ENCODE measurements at regions not wholly inside any gene's neighbourhood (a gene's known extent, or its start where the extent isn't known, plus 50 kb on each side); places are given as distances from the start of the nearest gene placed in this dataset.

DNA sequence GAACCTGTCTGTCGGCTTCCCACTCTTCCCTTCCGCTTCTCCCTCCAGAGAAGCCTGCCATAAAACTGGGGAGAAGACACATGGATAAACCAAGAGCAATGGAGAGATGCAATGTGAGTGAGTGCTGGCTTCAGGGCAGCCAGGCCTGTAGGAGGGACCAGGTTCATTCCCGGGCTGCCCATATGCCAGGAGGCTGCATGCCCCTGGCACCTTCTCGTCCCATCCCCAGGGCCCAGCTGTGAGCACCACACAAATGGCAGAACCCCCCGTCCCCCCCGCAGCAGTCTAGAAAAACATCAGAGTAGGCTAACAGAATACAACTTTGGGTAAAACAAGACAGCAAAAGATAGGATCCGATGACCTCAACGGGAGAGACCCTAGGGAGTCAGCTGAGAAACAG, 341.3 kb upstream of the SHH start:
- Histone ChIP-seq H3K36me3 (no peaks in the 10 kb centered on the region), H3K4me3 (no peak overlapping the region), H3K9me3 (no peaks in the 10 kb centered on the region), H3K4me1 (no peaks in the 10 kb centered on the region), H3K27me3 (ENCODE audit: low read depth) (no peaks in the 10 kb centered on the region), H3K27ac (no peak overlapping the region)
- no peak for ATAC-seq
- intact Hi-C loops (cut with DNase I) = no loop called here
- no peak for DNase-seq
- TF ChIP-seq CTCF (IDR thresholded peaks at IDR 0.05) = no peak

DNA sequence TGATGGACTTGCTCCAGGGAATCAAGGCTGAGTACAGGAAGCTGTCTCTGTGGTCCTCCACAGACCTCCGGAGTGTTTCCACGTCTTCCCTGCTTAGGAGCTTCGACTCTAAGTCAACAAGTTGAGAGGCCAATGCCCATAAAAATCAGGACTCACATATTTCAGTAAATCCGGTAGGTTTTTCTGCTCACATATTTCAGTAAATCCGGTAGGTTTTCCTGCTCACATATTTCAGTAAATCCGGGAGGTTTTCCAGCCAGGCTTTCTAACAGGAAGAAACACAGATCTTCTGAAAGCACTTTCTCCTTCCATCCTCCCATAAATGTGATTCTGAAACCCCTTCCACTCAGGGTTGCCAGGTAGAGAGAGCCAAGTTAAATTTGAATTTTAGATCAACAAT, 340.1 kb upstream of the SHH start:
- no peaks in the 10 kb centered on the region for H3K36me3 ChIP-seq
- H3K4me1 ChIP-seq = no peaks in the 10 kb centered on the region
- no peak for TF ChIP-seq CTCF (IDR thresholded peaks at IDR 0.05)
- DNase-seq = no peak
- no peaks in the 10 kb centered on the region for H3K9me3 ChIP-seq
- intact Hi-C loops (cut with DNase I) = no loop called here
- H3K27me3 ChIP-seq (ENCODE audit: low read depth) = no peaks in the 10 kb centered on the region
- H3K4me3 ChIP-seq = no peak overlapping the region
- no peak for ATAC-seq
- no peak overlapping the region for H3K27ac ChIP-seq

DNA sequence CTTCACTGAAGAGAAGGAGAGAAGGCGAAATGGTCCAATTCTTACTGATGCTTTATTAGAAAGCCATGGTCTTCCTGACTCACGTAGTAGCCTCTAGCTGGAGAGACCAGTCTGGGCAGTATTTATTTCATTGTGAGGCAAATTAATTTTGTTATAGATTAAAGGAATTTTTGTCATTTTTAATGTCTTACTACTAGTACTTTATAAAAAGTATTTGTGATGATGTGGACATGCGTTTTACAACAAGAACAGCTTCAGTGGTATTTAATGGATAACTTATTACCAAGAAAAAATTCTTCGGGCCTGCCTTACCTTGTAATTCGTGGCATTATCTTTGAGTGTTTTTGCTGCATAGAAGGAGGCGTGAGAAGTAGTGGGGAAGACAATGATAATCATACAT, 339.4 kb upstream of the SHH start:
- Histone ChIP-seq H3K4me3 (no peak overlapping the region), H3K27me3 (ENCODE audit: low read depth) (no peaks in the 10 kb centered on the region), H3K4me1 (no peaks in the 10 kb centered on the region), H3K27ac (no peak overlapping the region), H3K36me3 (no peaks in the 10 kb centered on the region), H3K9me3 (no peaks in the 10 kb centered on the region)
- no peak for TF ChIP-seq CTCF (IDR thresholded peaks at IDR 0.05)
- ATAC-seq (no peak), DNase-seq (no peak)
- intact Hi-C loops (cut with DNase I) = no loop called here

DNA sequence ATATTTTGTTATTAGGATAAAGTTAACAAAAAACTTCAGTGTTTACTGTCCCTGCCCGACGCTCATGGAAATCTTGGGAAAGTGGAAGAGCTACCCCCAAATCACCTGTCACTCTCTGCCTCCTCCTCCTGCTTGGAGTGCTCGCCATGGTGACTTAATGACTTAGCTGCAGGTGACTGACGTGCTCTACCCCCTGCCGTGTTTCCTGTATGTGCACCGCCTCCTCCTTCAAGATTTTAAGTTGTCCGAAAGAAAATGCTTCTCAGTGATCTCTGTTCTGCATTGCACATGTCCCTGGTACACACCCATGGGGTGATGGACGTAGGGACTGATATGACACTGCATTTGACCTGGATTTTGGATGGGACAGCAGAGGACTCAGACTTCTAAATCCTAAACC, 338.8 kb upstream of the SHH start:
- TF ChIP-seq CTCF (IDR thresholded peaks at IDR 0.05) = no peak
- H3K9me3 ChIP-seq = no peaks in the 10 kb centered on the region
- intact Hi-C loops (cut with DNase I) = no loop called here
- H3K27me3 ChIP-seq (ENCODE audit: low read depth) = no peaks in the 10 kb centered on the region
- ATAC-seq (no peak), DNase-seq (no peak)
- no peak overlapping the region for H3K4me3 ChIP-seq
- H3K4me1 ChIP-seq = no peaks in the 10 kb centered on the region
- no peaks in the 10 kb centered on the region for H3K36me3 ChIP-seq
- no peak overlapping the region for H3K27ac ChIP-seq

DNA sequence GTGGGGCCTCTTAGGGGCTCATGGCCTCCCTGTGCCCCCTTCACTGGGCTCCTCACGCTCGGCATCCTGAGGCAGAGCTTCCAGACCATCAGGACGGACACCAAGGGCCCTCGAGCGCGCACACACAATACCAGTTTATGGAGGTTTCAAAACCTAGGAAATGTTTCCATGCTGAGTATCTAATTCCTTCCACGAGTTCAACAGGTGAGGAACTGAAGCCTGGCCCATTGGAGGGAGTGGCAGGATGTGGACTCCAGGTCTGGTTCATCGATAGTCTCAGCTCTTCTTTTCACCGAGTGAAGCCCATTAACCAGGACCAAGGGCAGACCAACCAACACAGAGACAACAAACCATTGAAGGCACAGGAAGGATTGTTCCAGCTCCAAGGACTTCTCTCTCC, 336.7 kb upstream of the SHH start:
- no peak for TF ChIP-seq CTCF (IDR thresholded peaks at IDR 0.05)
- Histone ChIP-seq H3K4me1 (no peaks in the 10 kb centered on the region), H3K9me3 (no peaks in the 10 kb centered on the region), H3K4me3 (no peak overlapping the region), H3K27ac (no peak overlapping the region), H3K27me3 (ENCODE audit: low read depth) (peaks cover 4% of the 10 kb centered on the region), H3K36me3 (no peaks in the 10 kb centered on the region)
- no peak for ATAC-seq
- intact Hi-C loops (cut with DNase I) = no loop called here
- DNase-seq = no peak

GRCh38 chr7:156148547-156148946, 336.3 kb upstream of the SHH start:
- no peak for DNase-seq
- ATAC-seq = no peak

More at GRCh38 chr7:156148547-156148946, 336.3 kb upstream of the SHH start:
- TF ChIP-seq CTCF (IDR thresholded peaks at IDR 0.05) = no peak
- Histone ChIP-seq H3K9me3 (no peaks in the 10 kb centered on the region), H3K4me1 (no peaks in the 10 kb centered on the region), H3K27me3 (ENCODE audit: low read depth) (peaks cover 6% of the 10 kb centered on the region), H3K27ac (no peak overlapping the region), H3K36me3 (no peaks in the 10 kb centered on the region), H3K4me3 (no peak overlapping the region)
- intact Hi-C loops (cut with DNase I) = no loop called here

All from lower lobe of right lung (tissue), 2 donors.